A673 (cell line): ENCODE measurements at regions not wholly inside any gene's neighbourhood (a gene's known extent, or its start where the extent isn't known, plus 50 kb on each side); places are given as distances from the start of the nearest gene placed in this dataset.

Experiments
- EZH2 ChIP-seq: fragments of 200-600 bp; sonication (generic); IDR thresholded peaks from 2 replicates; pipeline ENCODE4 v1.6.1; 2017; ENCODE audit warnings: borderline replicate concordance, low read depth, mild to moderate bottlenecking, mixed read lengths, antibody characterized with exemption, low read length; ENCODE audit not compliant: poor library complexity, severe bottlenecking
- TF ChIP-seq, protein P1 (sequence below): fragments of 300-800, 200-600 bp; sonication (generic); conservative IDR thresholded peaks from 2 replicates; pipeline ENCODE4 v1.5.1; 2017; ENCODE audit warnings: low read depth, mild to moderate bottlenecking, antibody characterized with exemption, low read length, moderate library complexity, mixed read lengths

DNA sequence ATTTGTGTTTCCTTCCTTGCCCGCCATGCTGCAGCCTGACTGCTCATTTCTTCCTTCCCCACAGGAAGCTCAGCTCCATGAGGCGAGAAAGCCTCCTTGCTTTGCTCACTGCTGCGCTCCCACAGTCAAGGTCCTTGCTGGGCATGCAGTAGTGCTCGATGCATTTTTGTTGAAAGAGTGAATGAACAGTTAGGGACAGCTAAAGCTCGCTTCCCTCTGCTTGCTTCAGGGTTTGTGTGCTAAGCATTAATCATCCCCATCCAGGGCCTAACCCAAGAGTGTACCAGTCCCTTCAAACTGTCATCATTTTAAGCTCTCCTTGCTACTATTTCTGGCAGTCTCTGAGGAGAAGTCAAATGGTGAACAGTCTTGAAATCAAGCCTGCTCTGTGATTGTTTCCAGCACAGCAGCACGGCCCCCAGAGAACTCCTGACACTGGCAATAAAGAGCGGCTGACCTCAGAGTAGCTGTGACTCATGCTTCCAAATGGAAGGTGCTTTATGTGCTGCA is 171.7 kb upstream of the SOX11 start:
- TF ChIP-seq, protein P1, sequence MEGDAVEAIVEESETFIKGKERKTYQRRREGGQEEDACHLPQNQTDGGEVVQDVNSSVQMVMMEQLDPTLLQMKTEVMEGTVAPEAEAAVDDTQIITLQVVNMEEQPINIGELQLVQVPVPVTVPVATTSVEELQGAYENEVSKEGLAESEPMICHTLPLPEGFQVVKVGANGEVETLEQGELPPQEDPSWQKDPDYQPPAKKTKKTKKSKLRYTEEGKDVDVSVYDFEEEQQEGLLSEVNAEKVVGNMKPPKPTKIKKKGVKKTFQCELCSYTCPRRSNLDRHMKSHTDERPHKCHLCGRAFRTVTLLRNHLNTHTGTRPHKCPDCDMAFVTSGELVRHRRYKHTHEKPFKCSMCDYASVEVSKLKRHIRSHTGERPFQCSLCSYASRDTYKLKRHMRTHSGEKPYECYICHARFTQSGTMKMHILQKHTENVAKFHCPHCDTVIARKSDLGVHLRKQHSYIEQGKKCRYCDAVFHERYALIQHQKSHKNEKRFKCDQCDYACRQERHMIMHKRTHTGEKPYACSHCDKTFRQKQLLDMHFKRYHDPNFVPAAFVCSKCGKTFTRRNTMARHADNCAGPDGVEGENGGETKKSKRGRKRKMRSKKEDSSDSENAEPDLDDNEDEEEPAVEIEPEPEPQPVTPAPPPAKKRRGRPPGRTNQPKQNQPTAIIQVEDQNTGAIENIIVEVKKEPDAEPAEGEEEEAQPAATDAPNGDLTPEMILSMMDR = no peak
- TF ChIP-seq EZH2 = no peak
